ENCODE measurements at regions not wholly inside any gene's neighbourhood (a gene's known extent, or its start where the extent isn't known, plus 50 kb on each side); places are given as distances from the start of the nearest gene placed in this dataset.

DNA sequence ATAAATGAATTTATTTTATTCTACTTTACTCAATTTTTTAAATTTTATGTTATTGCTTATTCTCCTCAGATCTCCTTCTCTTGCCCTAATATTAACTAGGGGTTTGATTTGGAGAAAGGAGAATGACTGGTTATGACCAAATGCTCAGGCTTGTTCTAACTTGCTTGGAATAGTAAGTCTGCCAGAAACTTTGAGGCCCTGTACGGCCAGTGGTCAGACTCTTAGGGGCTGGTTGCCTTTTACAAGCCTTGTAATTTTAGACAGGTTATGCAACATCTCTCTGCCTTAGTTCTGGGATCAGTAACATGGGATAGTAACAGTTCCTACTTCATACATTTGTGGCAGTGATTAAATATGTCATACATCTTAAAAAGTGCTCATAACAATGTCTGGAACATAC lies 279.5 kb downstream of the DUSP10 start:
- Histone ChIP-seq H3K79me2 (ENCODE audit: insufficient read depth) (no peaks in the 10 kb centered on the region), H2AFZ (no peak overlapping the region), H3K9me2 (ENCODE audit: insufficient read depth) (no peaks in the 10 kb centered on the region), H3K9me3 (ENCODE audit: low read depth) (no peaks in the 10 kb centered on the region), H3K4me1 (ENCODE audit: insufficient read depth) (peaks cover 22% of the 10 kb centered on the region), H3K4me2 (ENCODE audit: unreplicated experiment) (no peak overlapping the region), H3K4me3 (no peak overlapping the region), H4K20me1 (ENCODE audit: insufficient read depth) (no peaks in the 10 kb centered on the region), H3K27me3 (replicated peaks; ENCODE audit: insufficient read depth) (no peaks in the 10 kb centered on the region), H3K36me3 (ENCODE audit: low read depth) (no peaks in the 10 kb centered on the region), H3F3A (ENCODE audit: insufficient read depth) (peaks cover 25% of the 10 kb centered on the region), H3K9ac (no peak overlapping the region), H3K27ac (no peak overlapping the region)
- no peak for DNase-seq
- 82 to 89% methylated on average over 1 of the region's 1 CpG for WGBS, 2 experiments (ENCODE audit: low coverage in 1 of 2, low lambda C conversion rate in 2 of 2, missing lambda C conversion rate in 2 of 2)
- TF ChIP-seq EZH2phosphoT487 (IDR thresholded peaks at IDR 0.05; ENCODE audit: insufficient read depth, low read depth) = no peak
- no peak for TF ChIP-seq EZH2 (IDR thresholded peaks at IDR 0.05; ENCODE audit: insufficient read depth, poor library complexity, severe bottlenecking)
- in situ Hi-C loops (cut with MboI) = no loop called here

- peak overlapping the region; percentile 18; the same call in 1 of the 2 replicates for H2AFZ ChIP-seq
- in situ Hi-C loops (cut with MboI) = no loop called here
- no peak overlapping the region for H3K27ac ChIP-seq
Measured at GRCh38 chr1:221468546-221468945, 273.3 kb downstream of the DUSP10 start.

DNA sequence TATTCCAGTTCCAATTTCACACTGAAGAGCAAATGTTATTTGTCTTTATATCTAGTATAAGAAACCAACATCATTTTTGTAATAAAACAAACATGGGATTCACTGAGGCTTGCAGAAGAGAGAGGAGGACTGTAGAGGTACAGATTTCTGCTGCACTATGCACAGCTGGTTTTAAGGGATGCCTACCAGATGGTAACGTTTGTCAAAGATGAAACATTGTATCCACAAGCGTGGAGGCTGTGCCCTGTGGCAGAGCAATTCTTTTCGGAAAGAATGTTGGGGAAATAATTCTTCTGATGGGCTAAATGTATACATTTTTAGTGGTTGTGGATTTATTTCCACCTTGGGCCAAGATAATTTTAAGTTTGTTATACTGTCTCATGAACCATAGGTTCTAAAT lies 272.4 kb downstream of the DUSP10 start:
- H3K79me2 ChIP-seq (ENCODE audit: insufficient read depth) = no peaks in the 10 kb centered on the region
- no peak for TF ChIP-seq EZH2phosphoT487 (IDR thresholded peaks at IDR 0.05; ENCODE audit: insufficient read depth, low read depth)
- TF ChIP-seq EZH2 (IDR thresholded peaks at IDR 0.05; ENCODE audit: insufficient read depth, poor library complexity, severe bottlenecking) = no peak
- no peak overlapping the region for H2AFZ ChIP-seq
- H4K20me1 ChIP-seq (ENCODE audit: insufficient read depth) = no peaks in the 10 kb centered on the region
- H3K9me3 ChIP-seq (ENCODE audit: low read depth) = no peaks in the 10 kb centered on the region
- H3K36me3 ChIP-seq (ENCODE audit: low read depth) = no peaks in the 10 kb centered on the region
- 87 to 94% methylated on average over 3 of the region's 3 CpGs for WGBS, 2 experiments (ENCODE audit: low coverage in 1 of 2, low lambda C conversion rate in 2 of 2, missing lambda C conversion rate in 2 of 2)
- DNase-seq = no peak
- H3K27ac ChIP-seq = no peak overlapping the region
- H3K4me2 ChIP-seq (ENCODE audit: unreplicated experiment) = no peak overlapping the region
- H3F3A ChIP-seq (ENCODE audit: insufficient read depth) = no peaks in the 10 kb centered on the region
- peaks cover 7% of the 10 kb centered on the region; the same call in 1 of the 2 replicates for H3K4me1 ChIP-seq (ENCODE audit: insufficient read depth)
- no peaks in the 10 kb centered on the region for H3K27me3 ChIP-seq (replicated peaks; ENCODE audit: insufficient read depth)
- H3K9me2 ChIP-seq (ENCODE audit: insufficient read depth) = no peaks in the 10 kb centered on the region
- in situ Hi-C loops (cut with MboI) = no loop called here
- H3K4me3 ChIP-seq = no peak overlapping the region
- no peak overlapping the region for H3K9ac ChIP-seq

More at GRCh38 chr1:221468546-221468945, 273.3 kb downstream of the DUSP10 start:
- H3K4me3 ChIP-seq = no peak overlapping the region
- H3K27me3 ChIP-seq (replicated peaks; ENCODE audit: insufficient read depth) = no peaks in the 10 kb centered on the region
- peaks cover 7% of the 10 kb centered on the region; the same call in 1 of the 2 replicates for H3K4me1 ChIP-seq (ENCODE audit: insufficient read depth)
- WGBS, 2 experiments (ENCODE audit: low coverage in 1 of 2, low lambda C conversion rate in 2 of 2, missing lambda C conversion rate in 2 of 2) = 20% methylated on average over 6 of the region's 6 CpGs
- H3K9me2 ChIP-seq (ENCODE audit: insufficient read depth) = no peaks in the 10 kb centered on the region
- no peak for TF ChIP-seq EZH2phosphoT487 (IDR thresholded peaks at IDR 0.05; ENCODE audit: insufficient read depth, low read depth)
- no peak for TF ChIP-seq EZH2 (IDR thresholded peaks at IDR 0.05; ENCODE audit: insufficient read depth, poor library complexity, severe bottlenecking)
- peak; percentile 33 for DNase-seq
- peak overlapping the region; percentile 56 for H3K4me2 ChIP-seq (ENCODE audit: unreplicated experiment)
- no peaks in the 10 kb centered on the region for H4K20me1 ChIP-seq (ENCODE audit: insufficient read depth)
- H3K79me2 ChIP-seq (ENCODE audit: insufficient read depth) = no peaks in the 10 kb centered on the region
- H3F3A ChIP-seq (ENCODE audit: insufficient read depth) = no peaks in the 10 kb centered on the region
- no peak overlapping the region for H3K9ac ChIP-seq
- no peaks in the 10 kb centered on the region for H3K9me3 ChIP-seq (ENCODE audit: low read depth)
- H3K36me3 ChIP-seq (ENCODE audit: low read depth) = no peaks in the 10 kb centered on the region

DNA sequence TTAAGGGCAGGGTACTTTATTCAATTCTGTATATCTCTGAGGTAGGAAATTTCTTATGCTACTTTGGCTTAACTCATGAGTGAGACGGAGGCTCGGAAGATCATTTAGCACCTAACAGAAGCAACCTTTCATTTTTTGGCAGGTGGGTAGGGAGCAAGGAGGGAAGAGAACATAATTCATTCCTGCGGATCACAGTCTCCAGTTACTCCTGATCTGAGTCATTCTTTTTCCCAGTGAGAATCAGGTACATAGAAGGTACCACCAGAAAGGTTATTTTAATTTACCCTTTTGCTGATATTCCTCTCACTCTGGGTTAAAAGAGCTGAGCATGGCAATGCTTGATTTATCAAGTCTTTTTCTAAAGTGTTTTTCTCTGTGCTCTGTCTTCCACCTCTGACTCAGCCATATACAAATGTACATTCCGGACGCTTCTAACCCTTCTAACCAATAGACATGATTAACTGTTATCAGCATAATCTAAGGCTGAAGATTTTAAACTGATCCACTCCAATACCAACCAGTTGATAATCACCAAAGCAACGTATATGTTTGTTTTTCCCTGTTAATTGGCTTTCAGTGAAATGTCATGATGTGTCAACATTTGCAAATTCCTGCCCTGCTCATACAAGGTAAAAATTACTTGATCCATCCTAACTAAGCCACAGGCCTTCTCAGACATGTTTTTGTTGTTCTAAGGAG lies 271.7 kb downstream of the DUSP10 start:
- H4K20me1 ChIP-seq (ENCODE audit: insufficient read depth) = no peaks in the 10 kb centered on the region
- in situ Hi-C loops (cut with MboI) = no loop called here
- H3K9ac ChIP-seq = no peak overlapping the region
- H3K27me3 ChIP-seq (replicated peaks; ENCODE audit: insufficient read depth) = no peaks in the 10 kb centered on the region
- DNase-seq = no peak
- no peaks in the 10 kb centered on the region for H3K79me2 ChIP-seq (ENCODE audit: insufficient read depth)
- no peak overlapping the region for H3K27ac ChIP-seq
- H3K36me3 ChIP-seq (ENCODE audit: low read depth) = no peaks in the 10 kb centered on the region
- 90 to 94% methylated on average over 6 of the region's 6 CpGs for WGBS, 2 experiments (ENCODE audit: low coverage in 1 of 2, low lambda C conversion rate in 2 of 2, missing lambda C conversion rate in 2 of 2)
- H3K9me2 ChIP-seq (ENCODE audit: insufficient read depth) = no peaks in the 10 kb centered on the region
- TF ChIP-seq EZH2phosphoT487 (IDR thresholded peaks at IDR 0.05; ENCODE audit: insufficient read depth, low read depth) (no peak), EZH2 (IDR thresholded peaks at IDR 0.05; ENCODE audit: insufficient read depth, poor library complexity, severe bottlenecking) (no peak)
- H3K9me3 ChIP-seq (ENCODE audit: low read depth) = no peaks in the 10 kb centered on the region
- no peak overlapping the region for H3K4me3 ChIP-seq
- no peaks in the 10 kb centered on the region for H3F3A ChIP-seq (ENCODE audit: insufficient read depth)
- peaks cover 7% of the 10 kb centered on the region; the same call in 1 of the 2 replicates for H3K4me1 ChIP-seq (ENCODE audit: insufficient read depth)
- H2AFZ ChIP-seq = no peak overlapping the region
- H3K4me2 ChIP-seq (ENCODE audit: unreplicated experiment) = no peak overlapping the region
